HCT116 (cell line): ENCODE measurements at regions not wholly inside any gene's neighbourhood (a gene's known extent, or its start where the extent isn't known, plus 50 kb on each side); places are given as distances from the start of the nearest gene placed in this dataset.

Experiments used
- ATAC-seq: fragments of 200-7000 bp; cut with Tn5 transposase; 2 replicates; pipeline ENCODE4 v1.9.1; 2020; ENCODE audit warnings: mild to moderate bottlenecking, moderate library complexity
- BruUV-seq: library from RNA; stranded (reverse); fragments of 400-500 nt; replicated peaks from 2 replicates; lab custom pipeline; 2021; lab: Mats Ljungman, UMichigan
- CTCF ChIA-PET: fragments of 300-600 bp; sonication (Branson Sonifier 250); formaldehyde crosslinking; loops from one replicate; lab custom pipeline; 2021; ENCODE audit warnings: antibody characterized with exemption; lab: Charles Lee
- POLR2A ChIA-PET: fragments of 300-600, 350-600 bp; sonication (Branson Sonifier 250); formaldehyde crosslinking; loops from one replicate; lab custom pipeline; 2021; ENCODE audit warnings: antibody characterized with exemption; lab: Charles Lee
- RAD21 ChIA-PET, 2 experiments: fragments of 300-600 bp; sonication (Branson Sonifier 250); formaldehyde crosslinking; loops; one replicate each; lab custom pipeline; 2023; ENCODE audit warnings: low total read pairs in 2 of 2; ENCODE audit not compliant: uncharacterized antibody in 2 of 2, unreplicated experiment in 2 of 2, low non-redundant PET in 1 of 2; lab: Charles Lee
- DNase-seq: peaks from one replicate; pipeline ENCODE4 v3.0.0-alpha.2; 2010; ENCODE audit warnings: low read depth, low spot score
- H2AFZ ChIP-seq: fragments of 200-600 bp; shearing (Covaris generic), sonication (generic); 2 replicates; pipeline ENCODE4 v1.6.1; 2017; ENCODE audit warnings: low read depth, mixed run types, mixed read lengths, antibody characterized with exemption, low read length; ENCODE audit not compliant: poor library complexity, severe bottlenecking
- H3K27ac ChIP-seq: 2 replicates; pipeline ENCODE4 v1.5.1; 2012; ENCODE audit warnings: low read depth, low read length
- H3K27me3 ChIP-seq: fragments of 200-600 bp; sonication (generic); 2 replicates; pipeline ENCODE4 v1.6.1; 2016; ENCODE audit warnings: mixed run types, low read length, mixed read lengths; ENCODE audit not compliant: insufficient read depth
- H3K36me3 ChIP-seq, 2 experiments: fragments of 200-500 bp in 1 of 2; fragments of 200-600 bp in 1 of 2; sonication (Bioruptor generic) in 1 of 2; sonication (generic) in 1 of 2; 2 replicates each; pipeline versions ENCODE4 v1.5.1 to v1.6.1; 2014 to 2016; ENCODE audit warnings: low read length in 2 of 2, inconsistent platforms in 1 of 2, mixed read lengths in 1 of 2, mixed run types in 1 of 2; ENCODE audit not compliant: insufficient read depth in 2 of 2, control insufficient read depth in 1 of 2
- H3K4me1 ChIP-seq, 2 experiments: fragments of 200-600 bp in 1 of 2; sonication (generic) in 1 of 2; 2 replicates each; pipeline versions ENCODE4 v1.5.1 to v1.6.1; 2012 to 2017; ENCODE audit warnings: low read length in 2 of 2, inconsistent platforms in 1 of 2, mild to moderate bottlenecking in 1 of 2, mixed read lengths in 1 of 2, mixed run types in 1 of 2, moderate library complexity in 1 of 2; ENCODE audit not compliant: insufficient read depth in 2 of 2, control insufficient read depth in 1 of 2
- H3K4me2 ChIP-seq: fragments of 200-600 bp; sonication (generic); 2 replicates; pipeline ENCODE4 v1.6.1; 2017; ENCODE audit warnings: mixed run types, low read length, mixed read lengths
- H3K4me3 ChIP-seq, 2 experiments: fragments of 200-600 bp in 1 of 2; sonication (generic) in 1 of 2; replicated peaks in 1 of 2; 2 replicates each; pipeline ENCODE4 v1.5.1; 2011 to 2016; ENCODE audit warnings: low read length in 2 of 2, control low read depth in 1 of 2, low read depth in 1 of 2, mild to moderate bottlenecking in 1 of 2, mixed read lengths in 1 of 2, mixed run types in 1 of 2
- H3K79me2 ChIP-seq: fragments of 200-600 bp; sonication (generic); 2 replicates; pipeline ENCODE4 v1.6.1; 2017; ENCODE audit warnings: mild to moderate bottlenecking, mixed run types, low read length, moderate library complexity, mixed read lengths; ENCODE audit not compliant: insufficient read depth
- H3K9ac ChIP-seq: fragments of 200-600 bp; sonication (generic); 2 replicates; pipeline ENCODE4 v1.6.1; 2016; ENCODE audit warnings: low read length, mixed read lengths
- H3K9me2 ChIP-seq: fragments of 200-600 bp; sonication (generic), shearing (Covaris generic); 2 replicates; pipeline ENCODE4 v1.6.1; 2017; ENCODE audit warnings: mixed run types, mild to moderate bottlenecking, moderate library complexity; ENCODE audit not compliant: insufficient read depth
- H3K9me3 ChIP-seq, 2 experiments: fragments of 200-500 bp in 1 of 2; fragments of 200-600 bp in 1 of 2; sonication (Bioruptor generic) in 1 of 2; sonication (generic) in 1 of 2; 2 replicates each; pipeline ENCODE4 v1.6.1; 2014 to 2017; ENCODE audit warnings: low read length in 2 of 2, mixed read lengths in 2 of 2, inconsistent platforms in 1 of 2, low read depth in 1 of 2, mild to moderate bottlenecking in 1 of 2, mixed run types in 1 of 2, moderate library complexity in 1 of 2; ENCODE audit not compliant: control insufficient read depth in 1 of 2, insufficient read depth in 1 of 2
- H4K20me1 ChIP-seq: fragments of 200-600 bp; sonication (generic), shearing (Covaris generic); 2 replicates; pipeline ENCODE4 v1.6.1; 2017; ENCODE audit warnings: mixed run types, mild to moderate bottlenecking, moderate library complexity; ENCODE audit not compliant: insufficient read depth
- CBX3 ChIP-seq: IDR thresholded peaks from 2 replicates; pipeline ENCODE4 v1.6.1; 2012; ENCODE audit warnings: low read depth
- CEBPB ChIP-seq: IDR thresholded peaks from 2 replicates; pipeline ENCODE4 v1.6.1; 2012; ENCODE audit warnings: low read depth
- CTCF ChIP-seq, 3 experiments: fragments of 200-600 bp in 1 of 3; sonication (generic) in 1 of 3; IDR thresholded peaks in 2 of 3; conservative IDR thresholded peaks in 1 of 3; 2 replicates each; pipeline ENCODE4 v1.5.1; 2012 to 2017; ENCODE audit warnings: low read depth in 2 of 3, low read length in 2 of 3, antibody characterized with exemption in 1 of 3, borderline replicate concordance in 1 of 3, control low read depth in 1 of 3, mild to moderate bottlenecking in 1 of 3, mixed read lengths in 1 of 3, mixed run types in 1 of 3, moderate library complexity in 1 of 3; ENCODE audit not compliant: insufficient read depth in 1 of 3
- EGR1 ChIP-seq: IDR thresholded peaks from 2 replicates; pipeline ENCODE4 v1.6.1; 2012; ENCODE audit warnings: low read depth
- ELF1 ChIP-seq: IDR thresholded peaks from 2 replicates; pipeline ENCODE4 v1.6.1; 2012; ENCODE audit warnings: low read depth, borderline replicate concordance
- EZH2 ChIP-seq: fragments of 200-600 bp; sonication (generic); IDR thresholded peaks from 2 replicates; pipeline ENCODE4 v1.6.1; 2017; ENCODE audit warnings: antibody characterized with exemption, mixed run types
- EZH2phosphoT487 ChIP-seq: fragments of 200-600 bp; IDR thresholded peaks from 2 replicates; pipeline ENCODE4 v1.6.1; 2018; ENCODE audit warnings: antibody characterized with exemption, borderline replicate concordance
- POLR2A ChIP-seq: IDR thresholded peaks from 2 replicates; pipeline ENCODE4 v1.7.0; 2011; ENCODE audit warnings: borderline replicate concordance; ENCODE audit not compliant: insufficient read depth, insufficient read length; ENCODE audit errors: extremely low read depth
- POLR2AphosphoS5 ChIP-seq: IDR thresholded peaks from 2 replicates; pipeline ENCODE4 v1.6.1; 2011; ENCODE audit warnings: mild to moderate bottlenecking, low read depth, low read length, moderate library complexity
- RAD21 ChIP-seq: IDR thresholded peaks from 2 replicates; pipeline ENCODE4 v1.6.1; 2012; ENCODE audit warnings: low read depth, mild to moderate bottlenecking
- SIN3A ChIP-seq: IDR thresholded peaks from 2 replicates; pipeline ENCODE4 v1.6.1; 2012; ENCODE audit warnings: low read depth
- SP1 ChIP-seq: IDR thresholded peaks from 2 replicates; pipeline ENCODE4 v1.6.1; 2012; ENCODE audit warnings: low read depth
- SRF ChIP-seq: IDR thresholded peaks from 2 replicates; pipeline ENCODE4 v1.6.1; 2012; ENCODE audit warnings: low read depth
- TCF7L2 ChIP-seq: IDR thresholded peaks from 2 replicates; pipeline ENCODE4 v1.7.0; 2011; ENCODE audit warnings: borderline replicate concordance, inconsistent platforms; ENCODE audit not compliant: insufficient read depth, insufficient read length; ENCODE audit errors: extremely low read depth
- YY1 ChIP-seq: IDR thresholded peaks from 2 replicates; pipeline ENCODE4 v1.6.1; 2011; ENCODE audit warnings: low read length, low read depth, moderate library complexity, mild to moderate bottlenecking; ENCODE audit not compliant: insufficient replicate concordance; ENCODE audit errors: extremely low read depth
- intact Hi-C: fragments of 100-400 bp; cut with micrococcal nuclease; formaldehyde crosslinking; loops from 2 replicates; pipeline ENCODE4 v1.10.0; 2022

DNA sequence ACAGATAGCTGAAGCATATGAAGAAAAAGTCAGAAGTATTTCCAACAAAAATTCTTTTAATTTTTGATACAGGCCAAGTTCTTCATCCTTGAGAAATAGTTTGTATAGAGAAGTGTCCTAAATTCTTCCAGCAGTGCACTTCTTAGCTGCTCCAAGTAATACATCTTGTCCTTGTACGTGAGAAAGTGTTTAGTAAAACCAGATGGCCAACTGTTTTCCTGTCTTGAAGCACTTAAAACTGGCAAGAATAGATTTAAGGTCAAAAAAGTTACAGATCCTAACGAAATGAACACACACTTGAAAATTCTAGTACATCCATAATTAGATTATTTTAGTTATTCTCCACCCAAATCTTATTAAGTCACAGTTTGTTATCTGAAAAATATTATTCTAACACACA lies 52.2 kb upstream of the HSF2 start:
- intact Hi-C loops: no loop called here
- H3K27ac ChIP-seq: no peak overlapping the region

More for the DNA sequence above, 52.2 kb upstream of the HSF2 start:
- H3K4me3 ChIP-seq: no peak overlapping the region
- no peaks in the 10 kb centered on the region for H3K79me2 ChIP-seq
- BruUV-seq: no TSS peak
- H3K9ac ChIP-seq: no peak overlapping the region
- H3K36me3 ChIP-seq: no peaks in the 10 kb centered on the region
- TF ChIP-seq SIN3A (no peak), ELF1 (no peak), RAD21 (no peak), CEBPB (no peak), YY1 (no peak), POLR2AphosphoS5 (no peak), EZH2phosphoT487 (no peak), CBX3 (no peak), SP1 (no peak), CTCF (IDR thresholded peaks at IDR 0.05 in 2 of 3, conservative IDR thresholded peaks at IDR 0.05 in 1 of 3; ENCODE audit: borderline replicate concordance in 1 of 3, insufficient read depth in 1 of 3, low read depth in 2 of 3, low read length in 2 of 3) (no peak), POLR2A (no peak), EGR1 (no peak), TCF7L2 (no peak), SRF (no peak), EZH2 (no peak)
- H3K9me3 ChIP-seq: no peaks in the 10 kb centered on the region
- RAD21 ChIA-PET: no interaction called here
- no peak overlapping the region for H2AFZ ChIP-seq
- ATAC-seq: no peak
- H3K4me2 ChIP-seq: no peak overlapping the region
- CTCF ChIA-PET: no interaction called here
- H3K4me1 ChIP-seq: no peaks in the 10 kb centered on the region
- no peaks in the 10 kb centered on the region for H3K27me3 ChIP-seq
- POLR2A ChIA-PET: no interaction called here
- DNase-seq: no peak
- H4K20me1 ChIP-seq: no peaks in the 10 kb centered on the region
- H3K9me2 ChIP-seq: no peaks in the 10 kb centered on the region
